ENCODE measurements at regions not wholly inside any gene's neighbourhood (a gene's known extent, or its start where the extent isn't known, plus 50 kb on each side); places are given as distances from the start of the nearest gene placed in this dataset.

- no peaks in the 10 kb centered on the region for H3K9me3 ChIP-seq
- WGBS, 2 donors = 68 to 81% methylated on average over 5 of the region's 5 CpGs
- ATAC-seq (ENCODE audit: low FRiP score in 2 of 2) = no peak
- H3K27ac ChIP-seq = no peak overlapping the region
- no peak for DNase-seq
- H3K27me3 ChIP-seq = no peaks in the 10 kb centered on the region
- TF ChIP-seq POLR2AphosphoS5 (IDR thresholded peaks at IDR 0.05) = no peak
- TF ChIP-seq, protein P1, sequence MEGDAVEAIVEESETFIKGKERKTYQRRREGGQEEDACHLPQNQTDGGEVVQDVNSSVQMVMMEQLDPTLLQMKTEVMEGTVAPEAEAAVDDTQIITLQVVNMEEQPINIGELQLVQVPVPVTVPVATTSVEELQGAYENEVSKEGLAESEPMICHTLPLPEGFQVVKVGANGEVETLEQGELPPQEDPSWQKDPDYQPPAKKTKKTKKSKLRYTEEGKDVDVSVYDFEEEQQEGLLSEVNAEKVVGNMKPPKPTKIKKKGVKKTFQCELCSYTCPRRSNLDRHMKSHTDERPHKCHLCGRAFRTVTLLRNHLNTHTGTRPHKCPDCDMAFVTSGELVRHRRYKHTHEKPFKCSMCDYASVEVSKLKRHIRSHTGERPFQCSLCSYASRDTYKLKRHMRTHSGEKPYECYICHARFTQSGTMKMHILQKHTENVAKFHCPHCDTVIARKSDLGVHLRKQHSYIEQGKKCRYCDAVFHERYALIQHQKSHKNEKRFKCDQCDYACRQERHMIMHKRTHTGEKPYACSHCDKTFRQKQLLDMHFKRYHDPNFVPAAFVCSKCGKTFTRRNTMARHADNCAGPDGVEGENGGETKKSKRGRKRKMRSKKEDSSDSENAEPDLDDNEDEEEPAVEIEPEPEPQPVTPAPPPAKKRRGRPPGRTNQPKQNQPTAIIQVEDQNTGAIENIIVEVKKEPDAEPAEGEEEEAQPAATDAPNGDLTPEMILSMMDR (IDR thresholded peaks at IDR 0.05) = no peak
- peaks cover 0 to 13% (median 7%) of the 10 kb centered on the region in 4 donors for H3K4me1 ChIP-seq
- H3K36me3 ChIP-seq = no peaks in the 10 kb centered on the region
- H3K4me3 ChIP-seq = no peak overlapping the region
These were observed 497.2 kb downstream of the BUD13 start for GRCh38 chr11:116275635-116276034.

DNA sequence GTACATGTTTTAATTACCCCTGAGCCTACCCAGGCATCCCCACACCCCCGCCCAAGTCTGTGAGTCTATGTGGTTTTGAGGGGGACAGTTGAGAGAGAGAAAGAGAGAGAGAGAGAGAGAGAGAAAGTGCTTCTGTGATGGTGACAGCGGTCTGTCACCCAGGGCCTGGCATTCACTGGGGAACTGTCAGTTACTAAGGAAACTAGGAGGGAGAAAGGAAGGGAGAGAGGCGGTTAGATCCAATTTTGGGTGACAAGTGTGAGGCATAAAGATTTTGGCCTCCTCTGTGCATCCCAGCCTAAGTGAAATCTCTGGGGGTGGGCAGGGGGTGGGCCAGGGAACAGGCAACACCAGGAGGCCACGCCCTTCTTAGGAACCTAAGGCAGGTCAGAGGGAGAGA is 498.3 kb downstream of the BUD13 start:
- H3K4me3 ChIP-seq = no peak overlapping the region
- DNase-seq (no peak), ATAC-seq (ENCODE audit: low FRiP score in 2 of 2) (no peak)
- TF ChIP-seq POLR2A (IDR thresholded peaks at IDR 0.05) (no peak), POLR2AphosphoS5 (IDR thresholded peaks at IDR 0.05) (no peak), EP300 (IDR thresholded peaks at IDR 0.05) (no peak)
- TF ChIP-seq, protein P1 (IDR thresholded peaks at IDR 0.05) = no peak
- no peaks in the 10 kb centered on the region for H3K9me3 ChIP-seq
- WGBS, 2 donors = 81 to 89% methylated on average over 4 of the region's 4 CpGs
- H3K27me3 ChIP-seq = no peaks in the 10 kb centered on the region
- H3K36me3 ChIP-seq = no peaks in the 10 kb centered on the region
- no peak overlapping the region for H3K27ac ChIP-seq
- H3K4me1 ChIP-seq = peaks cover 0 to 13% (median 7%) of the 10 kb centered on the region in 4 donors

GRCh38 chr11:116272181-116272789 is 500.5 kb downstream of the BUD13 start:
- H3K36me3 ChIP-seq = no peaks in the 10 kb centered on the region
- H3K27me3 ChIP-seq = no peaks in the 10 kb centered on the region
- no peak overlapping the region for H3K4me3 ChIP-seq
- ATAC-seq (ENCODE audit: low FRiP score in 2 of 2) = no peak
- DNase-seq = no peak
- H3K9me3 ChIP-seq = no peaks in the 10 kb centered on the region
- peaks cover 0 to 13% (median 7%) of the 10 kb centered on the region in 4 donors for H3K4me1 ChIP-seq
- TF ChIP-seq POLR2A (IDR thresholded peaks at IDR 0.05) (no peak), POLR2AphosphoS5 (IDR thresholded peaks at IDR 0.05) (no peak), EP300 (IDR thresholded peaks at IDR 0.05) (no peak)
- TF ChIP-seq, protein P1 (IDR thresholded peaks at IDR 0.05) = no peak
- 72 to 73% methylated on average over 8 of the region's 8 CpGs for WGBS, 2 donors
- no peak overlapping the region for H3K27ac ChIP-seq

DNA sequence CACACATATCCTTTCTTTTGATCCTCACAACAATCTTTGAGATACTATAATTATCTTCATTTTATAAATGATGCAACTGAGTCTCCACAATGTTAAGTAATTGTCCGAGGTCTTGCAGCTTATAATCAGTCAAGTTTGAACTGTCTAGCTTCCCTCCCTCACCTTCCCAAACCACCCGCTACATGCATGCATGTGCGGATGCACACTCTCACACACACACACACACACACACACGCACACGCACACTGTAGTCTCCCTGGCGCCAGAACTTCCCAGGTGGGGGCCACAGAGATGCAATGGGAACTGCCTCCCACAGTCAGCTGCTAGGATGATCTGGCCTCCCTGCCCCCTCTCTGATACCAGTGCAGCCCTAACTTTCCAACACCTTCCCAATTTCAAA is 501.3 kb downstream of the BUD13 start:
- peaks cover 0 to 9% (median 3%) of the 10 kb centered on the region in 4 donors for H3K4me1 ChIP-seq
- no peak for DNase-seq
- TF ChIP-seq, protein P1 (IDR thresholded peaks at IDR 0.05) = no peak
- TF ChIP-seq POLR2AphosphoS5 (IDR thresholded peaks at IDR 0.05) (no peak), POLR2A (IDR thresholded peaks at IDR 0.05) (no peak)
- H3K27ac ChIP-seq = no peak overlapping the region
- ATAC-seq (ENCODE audit: low FRiP score in 2 of 2) = no peak
- H3K9me3 ChIP-seq = no peaks in the 10 kb centered on the region
- no peaks in the 10 kb centered on the region for H3K36me3 ChIP-seq
- WGBS, 2 donors = 71 to 84% methylated on average over 6 of the region's 6 CpGs
- no peaks in the 10 kb centered on the region for H3K27me3 ChIP-seq
- H3K4me3 ChIP-seq = no peak overlapping the region

DNA sequence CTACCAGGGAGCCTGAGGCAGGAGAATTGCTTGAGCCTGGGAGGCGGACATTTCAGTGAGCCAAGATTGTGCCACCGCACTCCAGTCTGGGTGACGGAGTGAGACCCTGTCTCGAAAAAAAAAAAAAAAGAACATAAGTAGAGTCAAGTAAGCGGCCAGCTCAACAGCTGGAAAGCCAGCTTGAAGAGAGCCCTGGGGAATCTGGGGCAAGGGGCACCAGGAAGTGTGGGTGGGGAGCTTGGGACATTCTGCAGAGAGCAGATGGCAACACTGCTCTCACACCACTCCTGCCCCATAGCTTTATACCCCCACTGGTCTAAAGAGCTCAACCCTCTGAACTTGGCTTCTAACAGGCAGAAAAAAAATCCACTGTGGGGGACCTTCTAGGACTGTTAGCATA is 505.6 kb downstream of the BUD13 start:
- H3K36me3 ChIP-seq = no peaks in the 10 kb centered on the region
- no peak overlapping the region for H3K4me3 ChIP-seq
- no peaks in the 10 kb centered on the region for H3K4me1 ChIP-seq
- ATAC-seq (ENCODE audit: low FRiP score in 2 of 2) (no peak), DNase-seq (no peak)
- no peak for TF ChIP-seq EP300 (IDR thresholded peaks at IDR 0.05)
- no peak for TF ChIP-seq POLR2AphosphoS5 (IDR thresholded peaks at IDR 0.05)
- TF ChIP-seq, protein P1 (IDR thresholded peaks at IDR 0.05) = no peak
- TF ChIP-seq POLR2A (IDR thresholded peaks at IDR 0.05) = no peak
- H3K9me3 ChIP-seq = no peaks in the 10 kb centered on the region
- H3K27me3 ChIP-seq = no peaks in the 10 kb centered on the region
- H3K27ac ChIP-seq = no peak overlapping the region
- 44 to 64% methylated on average over 2 to 4 of the region's 5 CpGs for WGBS, 2 donors
